GM21360 (cell line): ENCODE measurements at regions not wholly inside any gene's neighbourhood (a gene's known extent, or its start where the extent isn't known, plus 50 kb on each side); places are given as distances from the start of the nearest gene placed in this dataset.

Experiments used
- ATAC-seq: cut with Tn5 transposase; IDR thresholded peaks from one replicate; pipeline ENCODE4 v1.9.1; 2021; ENCODE audit warnings: mild to moderate bottlenecking, moderate library complexity; ENCODE audit not compliant: unreplicated experiment

- ATAC-seq: no peak
Measured at GRCh38 chr1:188463919-188464318, 1635.2 kb downstream of the PLA2G4A start.

- ATAC-seq: no peak
Measured at GRCh38 chr1:188466539-188466938, 1637.8 kb downstream of the PLA2G4A start.

GRCh38 chr1:188476606-188477005, 1647.9 kb downstream of the PLA2G4A start:
- ATAC-seq: no peak

- no peak for ATAC-seq
Measured at GRCh38 chr1:188489336-188490112, 1660.8 kb downstream of the PLA2G4A start.

GRCh38 chr1:188496506-188496905, 1667.8 kb downstream of the PLA2G4A start:
- no peak for ATAC-seq

- no peak for ATAC-seq
Measured at GRCh38 chr1:188497020-188497419, 1668.3 kb downstream of the PLA2G4A start.

- ATAC-seq: no peak
Measured at GRCh38 chr1:188499690-188500089, 1670.9 kb downstream of the PLA2G4A start.

- no peak for ATAC-seq
Measured at GRCh38 chr1:188514917-188515316, 1686.2 kb downstream of the PLA2G4A start.

GRCh38 chr1:188517139-188517538, 1688.4 kb downstream of the PLA2G4A start:
- no peak for ATAC-seq

- ATAC-seq: no peak
Measured at GRCh38 chr1:188551176-188551575, 1722.4 kb downstream of the PLA2G4A start.

GRCh38 chr1:188557053-188557452, 1728.3 kb downstream of the PLA2G4A start:
- ATAC-seq: no peak

GRCh38 chr1:188582911-188583532, 1754.3 kb downstream of the PLA2G4A start:
- no peak for ATAC-seq

GRCh38 chr1:188584119-188584518, 1755.4 kb downstream of the PLA2G4A start:
- no peak for ATAC-seq

- no peak for ATAC-seq
Measured at GRCh38 chr1:188590641-188591040, 1761.9 kb downstream of the PLA2G4A start.

GRCh38 chr1:188594542-188595235, 1765.9 kb downstream of the PLA2G4A start:
- no peak for ATAC-seq

- ATAC-seq: no peak
Measured at GRCh38 chr1:188599313-188599712, 1770.6 kb downstream of the PLA2G4A start.

- no peak for ATAC-seq
Measured at GRCh38 chr1:188611432-188611831, 1782.7 kb downstream of the PLA2G4A start.

GRCh38 chr1:188615321-188615720, 1786.6 kb downstream of the PLA2G4A start:
- ATAC-seq: no peak

GRCh38 chr1:188620236-188620635, 1791.5 kb downstream of the PLA2G4A start:
- no peak for ATAC-seq

- no peak for ATAC-seq
Measured at GRCh38 chr1:188641566-188642211, 1812.9 kb downstream of the PLA2G4A start.

- ATAC-seq: no peak
Measured at GRCh38 chr1:188642704-188643103, 1814.0 kb downstream of the PLA2G4A start.
